CD14-positive monocyte (primary cell): ENCODE measurements at regions not wholly inside any gene's neighbourhood (a gene's known extent, or its start where the extent isn't known, plus 50 kb on each side); places are given as distances from the start of the nearest gene placed in this dataset.

Experiments used
- DNase-seq, 3 donors: peaks; one replicate each; pipeline ENCODE4 v3.0.0-alpha.2; 2011 to 2022
- H2AFZ ChIP-seq: 2 replicates; pipeline ENCODE4 v1.6.0; 2012; ENCODE audit warnings: mild to moderate bottlenecking, low read depth, low read length, inconsistent platforms; ENCODE audit not compliant: insufficient read depth, poor library complexity, severe bottlenecking
- H3K27ac ChIP-seq, 2 donors: 1 replicate in 1 of 2; 2 replicates in 1 of 2; pipeline ENCODE4 v1.5.1; 2012 to 2013; ENCODE audit warnings: low read length in 2 of 2, control low read depth in 1 of 2, inconsistent platforms in 1 of 2, low read depth in 1 of 2, mild to moderate bottlenecking in 1 of 2
- H3K27me3 ChIP-seq, 2 donors: one replicate each; pipeline versions ENCODE4 v1.6.0 to v1.6.1; 2011 to 2013; ENCODE audit warnings: low read length in 2 of 2; ENCODE audit not compliant: control insufficient read depth in 2 of 2, insufficient read depth in 2 of 2
- H3K36me3 ChIP-seq, 2 donors: replicated peaks in 1 of 2; 1 replicate in 1 of 2; 2 replicates in 1 of 2; pipeline versions ENCODE4 v1.5.1 to v1.6.1; 2012 to 2013; ENCODE audit warnings: low read length in 2 of 2, control low read depth in 1 of 2, inconsistent platforms in 1 of 2, mild to moderate bottlenecking in 1 of 2; ENCODE audit not compliant: insufficient read depth in 2 of 2, control insufficient read depth in 1 of 2
- H3K4me1 ChIP-seq, 2 donors: 1 replicate in 1 of 2; 2 replicates in 1 of 2; pipeline versions ENCODE4 v1.5.1 to v1.6.1; 2012 to 2013; ENCODE audit warnings: low read length in 2 of 2, control low read depth in 1 of 2, inconsistent platforms in 1 of 2, mild to moderate bottlenecking in 1 of 2, moderate library complexity in 1 of 2; ENCODE audit not compliant: insufficient read depth in 2 of 2, control insufficient read depth in 1 of 2
- H3K4me2 ChIP-seq: replicated peaks from 2 replicates; pipeline ENCODE3; 2012; ENCODE audit warnings: low read length, moderate library complexity, mild to moderate bottlenecking; ENCODE audit not compliant: poor library complexity, severe bottlenecking; ENCODE audit errors: extremely low read depth
- H3K4me3 ChIP-seq, 3 experiments: fragments of 200-600 bp in 1 of 3; sonication (generic) in 1 of 3; replicated peaks in 1 of 3; 1 replicate in 2 of 3; 2 replicates in 1 of 3; pipeline ENCODE4 v1.5.1; 2011 to 2013; ENCODE audit warnings: low read length in 3 of 3, mild to moderate bottlenecking in 3 of 3, control low read depth in 2 of 3, low read depth in 2 of 3, inconsistent platforms in 1 of 3, moderate library complexity in 1 of 3
- H3K79me2 ChIP-seq: 2 replicates; pipeline ENCODE4 v1.6.0; 2012; ENCODE audit warnings: mild to moderate bottlenecking, control low read depth, inconsistent platforms, low read length, moderate library complexity; ENCODE audit not compliant: insufficient read depth
- H3K9ac ChIP-seq: 2 replicates; pipeline ENCODE4 v1.6.0; 2017; ENCODE audit warnings: low read length, mild to moderate bottlenecking; ENCODE audit not compliant: insufficient read depth, poor library complexity, severe bottlenecking
- H3K9me3 ChIP-seq, 2 donors: replicated peaks in 1 of 2; 1 replicate in 1 of 2; 2 replicates in 1 of 2; pipeline versions ENCODE4 v1.5.1 to v1.6.1; 2012 to 2013; ENCODE audit warnings: low read length in 2 of 2, control low read depth in 1 of 2; ENCODE audit not compliant: control insufficient read depth in 1 of 2, insufficient read depth in 1 of 2
- H4K20me1 ChIP-seq: 2 replicates; pipeline ENCODE4 v1.6.0; 2012; ENCODE audit warnings: mild to moderate bottlenecking, low read length, control low read depth, moderate library complexity; ENCODE audit not compliant: insufficient read depth
- H3K27ac Mint-ChIP-seq, 7 donors: one replicate each; pipeline ENCODE4 v1.8.0; 2020; ENCODE audit warnings: mild to moderate bottlenecking in 7 of 7, mixed read lengths in 7 of 7, moderate library complexity in 6 of 7, inconsistent platforms in 2 of 7
- H3K27me3 Mint-ChIP-seq, 3 donors: one replicate each; pipeline ENCODE4 v1.8.0; 2021 to 2022; ENCODE audit warnings: low read depth in 3 of 3, mild to moderate bottlenecking in 3 of 3, mixed read lengths in 3 of 3, moderate library complexity in 3 of 3, inconsistent platforms in 1 of 3
- H3K36me3 Mint-ChIP-seq, 2 donors: one replicate each; pipeline ENCODE4 v1.8.0; 2020; ENCODE audit warnings: mixed read lengths in 2 of 2, inconsistent platforms in 1 of 2, mild to moderate bottlenecking in 1 of 2
- H3K4me1 Mint-ChIP-seq: one replicate; pipeline ENCODE4 v1.8.0; 2020; ENCODE audit warnings: mild to moderate bottlenecking, mixed read lengths
- H3K4me3 Mint-ChIP-seq, 2 donors: one replicate each; pipeline ENCODE4 v1.8.0; 2020; ENCODE audit warnings: mild to moderate bottlenecking in 2 of 2, mixed read lengths in 2 of 2, moderate library complexity in 1 of 2
- H3K9me3 Mint-ChIP-seq, 7 donors: one replicate each; pipeline ENCODE4 v1.8.0; 2020 to 2022; ENCODE audit warnings: mixed read lengths in 7 of 7, mild to moderate bottlenecking in 6 of 7, moderate library complexity in 6 of 7, inconsistent platforms in 2 of 7
- WGBS: methylation state at CpG from one replicate; pipeline ENCODE4 v1.1.5; 2013; ENCODE audit warnings: missing lambda C conversion rate; ENCODE audit not compliant: insufficient coverage; 5-methylcytosine and 5-hydroxymethylcytosine counted together
- intact Hi-C, 2 donors: fragments of 100-400 bp; cut with micrococcal nuclease; formaldehyde crosslinking; loops; one replicate each; pipeline versions ENCODE4 v1.15.0 to v1.15.1; 2023
- TF ChIP-seq, protein P1 (sequence below): fragments of 200-600 bp; IDR thresholded peaks from one replicate; pipeline ENCODE4 v1.8.0; 2022; ENCODE audit warnings: antibody characterized with exemption, mild to moderate bottlenecking

DNA sequence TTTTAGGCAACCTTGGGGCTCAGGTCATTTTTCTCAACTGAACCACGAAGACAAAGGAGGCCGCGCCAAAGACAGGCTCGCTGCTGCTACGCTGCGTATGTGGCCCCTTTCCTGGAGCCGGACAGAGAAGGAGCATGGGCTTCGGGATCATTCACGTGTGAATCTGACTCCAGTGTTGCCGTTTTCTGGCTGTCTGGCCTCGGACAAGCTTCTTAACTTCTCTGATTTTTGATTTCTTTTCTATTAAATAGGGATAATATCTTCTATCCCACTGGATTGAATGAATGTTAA is 50.8 kb upstream of the ZNF366 start:
- no peak overlapping the region for H3K27ac Mint-ChIP-seq
- H3K9me3 Mint-ChIP-seq: no peaks in the 10 kb centered on the region
- H3K36me3 Mint-ChIP-seq: no peaks in the 10 kb centered on the region
- Histone ChIP-seq H4K20me1 (no peaks in the 10 kb centered on the region), H3K36me3 (no peaks in the 10 kb centered on the region), H3K9ac (no peak overlapping the region), H3K4me2 (no peak overlapping the region), H2AFZ (peak overlapping the region; percentile 25), H3K9me3 (no peaks in the 10 kb centered on the region), H3K27ac (no peak overlapping the region), H3K27me3 (peaks cover 0 to 3% of the 10 kb centered on the region in 2 donors), H3K4me3 (no peak overlapping the region), H3K4me1 (peaks cover 9 to 15% of the 10 kb centered on the region in 2 donors), H3K79me2 (no peaks in the 10 kb centered on the region)
- H3K4me1 Mint-ChIP-seq: peaks cover 17% of the 10 kb centered on the region
- peak overlapping the region in 1 of 2 donors; percentile 37 for H3K4me3 Mint-ChIP-seq
- no peak for DNase-seq
- TF ChIP-seq, protein P1, sequence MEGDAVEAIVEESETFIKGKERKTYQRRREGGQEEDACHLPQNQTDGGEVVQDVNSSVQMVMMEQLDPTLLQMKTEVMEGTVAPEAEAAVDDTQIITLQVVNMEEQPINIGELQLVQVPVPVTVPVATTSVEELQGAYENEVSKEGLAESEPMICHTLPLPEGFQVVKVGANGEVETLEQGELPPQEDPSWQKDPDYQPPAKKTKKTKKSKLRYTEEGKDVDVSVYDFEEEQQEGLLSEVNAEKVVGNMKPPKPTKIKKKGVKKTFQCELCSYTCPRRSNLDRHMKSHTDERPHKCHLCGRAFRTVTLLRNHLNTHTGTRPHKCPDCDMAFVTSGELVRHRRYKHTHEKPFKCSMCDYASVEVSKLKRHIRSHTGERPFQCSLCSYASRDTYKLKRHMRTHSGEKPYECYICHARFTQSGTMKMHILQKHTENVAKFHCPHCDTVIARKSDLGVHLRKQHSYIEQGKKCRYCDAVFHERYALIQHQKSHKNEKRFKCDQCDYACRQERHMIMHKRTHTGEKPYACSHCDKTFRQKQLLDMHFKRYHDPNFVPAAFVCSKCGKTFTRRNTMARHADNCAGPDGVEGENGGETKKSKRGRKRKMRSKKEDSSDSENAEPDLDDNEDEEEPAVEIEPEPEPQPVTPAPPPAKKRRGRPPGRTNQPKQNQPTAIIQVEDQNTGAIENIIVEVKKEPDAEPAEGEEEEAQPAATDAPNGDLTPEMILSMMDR: no peak
- WGBS: 50% methylated on average over 3 of the region's 11 CpGs
- peaks cover 11 to 19% (median 12%) of the 10 kb centered on the region in 3 donors for H3K27me3 Mint-ChIP-seq
- intact Hi-C loops: no loop called here

DNA sequence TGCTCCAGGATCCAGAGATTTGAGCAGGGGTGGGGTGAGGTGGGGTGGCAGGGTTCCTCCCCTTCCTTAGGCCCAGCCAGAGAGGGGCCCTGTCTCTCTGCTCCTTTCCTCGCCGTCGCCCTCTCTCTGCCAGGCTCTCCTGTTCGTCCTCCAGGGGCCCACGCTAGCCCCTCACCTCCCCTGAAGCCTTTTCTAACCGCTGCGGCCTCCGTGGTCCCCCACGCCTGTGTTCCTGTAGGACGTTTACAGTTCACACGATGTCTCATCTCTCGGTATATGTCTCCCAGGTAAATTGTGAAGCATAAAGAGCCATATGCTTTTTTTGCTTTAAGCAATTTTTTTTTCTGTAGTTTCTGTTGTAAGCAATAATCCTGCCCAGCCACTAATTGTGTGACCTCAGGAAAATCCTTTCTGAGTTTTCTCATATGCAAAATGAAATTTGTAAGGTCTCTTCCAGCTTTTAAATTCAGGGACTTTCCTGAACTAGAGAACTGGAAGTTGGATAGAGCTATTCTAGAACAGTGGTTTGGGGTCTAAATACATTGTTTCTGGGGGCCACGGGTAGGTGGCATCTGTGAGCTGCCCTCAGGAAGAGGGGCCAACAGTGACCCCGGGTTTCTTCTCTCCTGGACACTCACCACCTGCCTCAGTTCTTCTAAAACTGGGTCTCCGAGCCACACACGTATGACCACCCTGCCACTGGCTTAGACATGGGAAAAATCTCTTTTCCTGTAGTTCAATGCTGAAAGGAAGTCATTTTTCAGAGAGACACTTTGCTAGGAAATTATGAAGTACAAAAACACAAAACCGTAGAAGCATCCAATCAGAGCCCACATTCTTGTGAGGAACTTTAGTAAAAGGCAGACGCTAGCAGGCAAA is 50.2 kb upstream of the ZNF366 start:
- Mint-ChIP-seq H3K27me3 (peaks cover 9 to 19% (median 12%) of the 10 kb centered on the region in 3 donors), H3K27ac (peak overlapping the region in 3 of 7 donors; percentile 10 to 25 (median 11)), H3K9me3 (peaks cover 0 to 2% (median 0%) of the 10 kb centered on the region in 7 donors), H3K36me3 (no peaks in the 10 kb centered on the region), H3K4me1 (peaks cover 17% of the 10 kb centered on the region), H3K4me3 (peak overlapping the region; percentile 80 to 99)
- Histone ChIP-seq H2AFZ (peak overlapping the region; percentile 88), H3K9me3 (no peaks in the 10 kb centered on the region), H3K27me3 (peaks cover 0 to 5% of the 10 kb centered on the region in 2 donors), H3K36me3 (no peaks in the 10 kb centered on the region), H3K4me3 (peak overlapping the region; percentile 26 to 77 (median 43)), H4K20me1 (no peaks in the 10 kb centered on the region), H3K9ac (peak overlapping the region; percentile 65), H3K4me2 (peak overlapping the region; percentile 86), H3K4me1 (peaks cover 9 to 15% of the 10 kb centered on the region in 2 donors), H3K27ac (no peak overlapping the region), H3K79me2 (no peaks in the 10 kb centered on the region)
- TF ChIP-seq, protein P1: no peak
- no peak for DNase-seq
- intact Hi-C loops: no loop called here
- 38% methylated on average over 13 of the region's 18 CpGs for WGBS
